ENCODE measurements at regions not wholly inside any gene's neighbourhood (a gene's known extent, or its start where the extent isn't known, plus 50 kb on each side); places are given as distances from the start of the nearest gene placed in this dataset.

- no peak for TF ChIP-seq CTCF (IDR thresholded peaks at IDR 0.05)
- TF ChIP-seq POLR2A (IDR thresholded peaks at IDR 0.05), result no peak
These were observed 310.5 kb upstream of the GOT2 start for GRCh38 chr16:59044616-59045015.

Data from testis (tissue), 2 donors.